HG03280 (cell line): ENCODE measurements at regions not wholly inside any gene's neighbourhood (a gene's known extent, or its start where the extent isn't known, plus 50 kb on each side); places are given as distances from the start of the nearest gene placed in this dataset.
A peak's percentile ranks its signal among the peaks of the same experiment; 100 is the strongest.

Experiments used
- ATAC-seq: cut with Tn5 transposase; IDR thresholded peaks from one replicate; pipeline ENCODE4 v1.9.1; 2021; ENCODE audit warnings: mild to moderate bottlenecking, moderate library complexity; ENCODE audit not compliant: unreplicated experiment

- peak; percentile 83 for ATAC-seq
Measured at GRCh38 chr12:87280356-87280755, 748.8 kb downstream of the C12orf50 start.

GRCh38 chr12:87274594-87275245 lies 754.5 kb downstream of the C12orf50 start:
- ATAC-seq: no peak

DNA sequence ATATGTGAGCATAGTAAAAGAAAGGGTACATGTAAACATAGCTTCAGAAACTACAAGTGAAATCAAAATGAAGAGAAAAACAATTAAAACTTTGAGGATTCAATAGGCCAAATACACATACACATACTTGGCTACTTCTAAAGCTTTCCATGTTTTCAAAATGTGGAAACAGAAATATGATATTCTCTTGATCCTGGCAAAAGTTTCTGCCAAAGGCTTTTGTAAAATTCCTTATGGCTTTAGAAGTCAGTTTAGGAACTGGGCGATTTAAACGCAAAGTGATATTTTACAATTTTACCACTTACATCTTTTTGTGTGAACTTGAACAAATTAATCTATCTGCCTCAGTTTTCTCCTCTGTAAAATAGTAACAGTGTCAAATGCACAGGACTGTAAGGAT lies 756.4 kb downstream of the C12orf50 start:
- ATAC-seq: no peak

DNA sequence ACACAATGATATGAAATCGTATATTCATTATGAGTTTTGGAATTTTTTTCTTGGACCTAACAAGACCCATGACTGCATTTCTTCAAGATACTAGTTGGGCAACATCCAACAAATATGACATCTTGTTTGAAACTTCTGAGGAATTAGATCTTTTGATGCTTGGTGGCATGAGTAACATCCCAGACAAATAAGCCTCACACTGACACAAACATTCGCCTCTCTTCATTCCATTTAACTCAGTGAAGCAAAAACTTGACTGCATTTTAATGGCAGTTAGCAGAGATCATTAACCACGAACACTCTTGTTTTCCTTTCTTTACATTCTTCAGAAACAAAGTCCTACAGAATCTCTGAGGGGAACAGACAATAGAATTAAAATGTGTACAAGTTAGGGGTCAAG lies 758.3 kb downstream of the C12orf50 start:
- ATAC-seq: no peak

- no peak for ATAC-seq
Measured at GRCh38 chr12:87266305-87266704, 762.9 kb downstream of the C12orf50 start.

- ATAC-seq: no peak
Measured at GRCh38 chr12:87259391-87259790, 769.8 kb downstream of the C12orf50 start.

GRCh38 chr12:87254381-87255030 lies 774.7 kb downstream of the C12orf50 start:
- no peak for ATAC-seq

DNA sequence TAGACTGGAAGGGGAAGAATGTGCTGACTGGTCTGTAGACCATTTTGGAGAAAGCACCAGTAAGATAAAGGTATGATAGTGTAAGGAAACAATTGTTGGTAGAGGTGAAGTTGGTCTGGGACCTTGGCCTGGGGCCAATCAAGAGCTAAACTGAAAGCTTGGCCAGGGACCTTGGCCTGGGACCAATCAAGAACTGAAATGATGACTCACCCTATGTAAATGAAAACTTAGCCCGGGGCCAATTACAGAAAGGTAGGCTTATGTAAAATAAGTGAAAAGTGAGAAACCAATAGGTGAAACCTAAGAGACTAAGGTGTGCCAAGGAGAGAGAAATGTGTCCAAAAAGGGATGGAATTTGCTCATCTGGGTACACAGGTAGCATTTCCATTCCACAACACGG lies 776.0 kb downstream of the C12orf50 start:
- no peak for ATAC-seq

DNA sequence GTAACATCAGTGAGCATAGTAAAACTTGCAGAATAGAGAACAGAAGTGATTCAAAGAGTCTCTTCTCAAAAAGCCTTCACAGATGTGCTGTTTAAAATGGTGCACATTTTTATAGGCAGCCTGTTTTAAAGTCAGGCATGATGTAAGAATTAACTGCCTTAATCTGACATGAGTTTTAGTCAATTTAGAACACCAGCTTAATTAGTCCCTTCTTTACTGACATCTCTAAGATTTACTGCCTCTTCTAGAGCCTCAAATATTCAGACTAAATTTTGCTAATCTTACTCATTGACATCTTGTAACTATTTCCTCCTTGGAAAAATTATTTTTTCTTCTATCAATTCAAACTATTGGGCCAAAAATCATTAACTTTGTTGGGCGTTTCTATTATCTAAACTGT lies 782.5 kb downstream of the C12orf50 start:
- ATAC-seq: no peak

- no peak for ATAC-seq
Measured at GRCh38 chr12:87238466-87238865, 790.7 kb downstream of the C12orf50 start.

DNA sequence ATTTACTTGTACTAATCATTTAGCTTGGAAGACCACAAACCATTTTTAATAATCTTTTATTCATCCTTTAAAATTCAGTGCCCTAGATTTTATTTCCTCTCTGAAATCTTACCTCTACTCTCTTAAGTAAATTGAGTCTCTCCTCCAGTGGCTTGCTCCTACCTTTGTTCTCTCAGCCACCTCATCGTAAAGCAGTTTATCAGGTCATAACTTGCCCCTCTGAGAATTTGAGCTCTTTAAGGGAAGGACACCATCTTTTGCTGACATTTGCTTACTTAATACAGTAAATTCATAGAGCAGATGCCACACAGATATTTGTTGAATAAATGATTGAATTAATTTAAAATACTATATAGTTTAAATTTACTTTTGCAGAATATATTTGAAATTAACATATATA lies 794.3 kb downstream of the C12orf50 start:
- no peak for ATAC-seq

- ATAC-seq: no peak
Measured at GRCh38 chr12:87233671-87234070, 795.5 kb downstream of the C12orf50 start.

- ATAC-seq: no peak
Measured at GRCh38 chr12:87231818-87232217, 797.4 kb downstream of the C12orf50 start.

DNA sequence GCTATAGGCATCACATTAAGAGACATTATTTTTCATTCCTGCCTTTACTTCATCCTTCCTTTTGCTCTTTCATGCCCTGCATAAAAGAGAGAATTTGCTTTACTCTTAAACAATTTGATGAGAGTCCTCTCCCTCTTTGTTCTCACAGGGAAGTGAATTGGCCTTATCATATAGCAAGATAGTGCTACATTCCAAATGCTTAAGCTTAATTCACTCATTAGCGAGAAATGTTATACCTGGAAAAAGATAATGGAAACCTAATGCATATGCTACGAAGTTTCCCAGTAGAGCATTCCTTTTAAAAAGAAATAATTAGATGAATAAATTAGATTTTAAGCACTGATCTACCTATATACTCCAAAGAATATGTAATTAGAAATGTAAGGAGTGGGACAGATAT lies 798.8 kb downstream of the C12orf50 start:
- no peak for ATAC-seq

GRCh38 chr12:87227162-87227561 lies 802.0 kb downstream of the C12orf50 start:
- no peak for ATAC-seq

DNA sequence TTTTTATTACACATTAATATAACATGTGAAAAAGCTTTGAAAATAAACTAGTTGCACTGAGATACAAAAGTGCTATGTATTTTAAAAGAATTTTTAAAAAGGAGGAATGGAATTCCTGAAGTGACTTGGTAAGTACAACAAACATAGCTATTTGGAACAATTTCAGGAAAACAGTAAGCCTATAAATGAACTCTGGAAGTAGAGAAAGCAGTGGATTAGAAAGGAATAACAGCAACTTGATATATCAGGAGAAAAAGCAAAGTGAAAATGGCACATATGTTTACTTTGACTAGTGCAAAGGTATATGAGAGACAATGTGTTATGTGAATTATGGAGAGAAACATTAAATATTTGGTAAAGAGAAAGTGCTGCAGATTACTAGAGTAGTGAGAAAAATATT lies 811.7 kb downstream of the C12orf50 start:
- no peak for ATAC-seq

- ATAC-seq: no peak
Measured at GRCh38 chr12:87216436-87216835, 812.8 kb downstream of the C12orf50 start.

DNA sequence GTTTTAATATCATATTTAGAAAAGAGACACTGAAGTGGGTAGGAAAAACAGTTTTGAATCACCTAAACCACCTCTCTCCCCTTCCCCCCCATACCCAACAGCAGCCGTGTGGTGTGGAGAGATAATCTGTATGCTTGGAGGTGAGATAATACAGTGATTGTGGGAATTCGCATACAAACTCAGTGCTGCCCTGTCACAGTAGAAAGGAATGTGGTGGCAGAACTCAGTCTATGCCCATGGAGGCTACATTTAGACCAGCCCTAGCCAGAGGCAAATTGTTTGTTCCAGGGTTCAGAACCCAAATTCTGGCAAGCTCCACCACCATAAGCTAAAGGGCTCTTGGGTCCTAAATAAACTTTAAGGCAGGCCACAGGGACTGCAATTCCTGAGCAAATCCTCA lies 827.0 kb downstream of the C12orf50 start:
- ATAC-seq: no peak

- no peak for ATAC-seq
Measured at GRCh38 chr12:87201598-87201997, 827.6 kb downstream of the C12orf50 start.

DNA sequence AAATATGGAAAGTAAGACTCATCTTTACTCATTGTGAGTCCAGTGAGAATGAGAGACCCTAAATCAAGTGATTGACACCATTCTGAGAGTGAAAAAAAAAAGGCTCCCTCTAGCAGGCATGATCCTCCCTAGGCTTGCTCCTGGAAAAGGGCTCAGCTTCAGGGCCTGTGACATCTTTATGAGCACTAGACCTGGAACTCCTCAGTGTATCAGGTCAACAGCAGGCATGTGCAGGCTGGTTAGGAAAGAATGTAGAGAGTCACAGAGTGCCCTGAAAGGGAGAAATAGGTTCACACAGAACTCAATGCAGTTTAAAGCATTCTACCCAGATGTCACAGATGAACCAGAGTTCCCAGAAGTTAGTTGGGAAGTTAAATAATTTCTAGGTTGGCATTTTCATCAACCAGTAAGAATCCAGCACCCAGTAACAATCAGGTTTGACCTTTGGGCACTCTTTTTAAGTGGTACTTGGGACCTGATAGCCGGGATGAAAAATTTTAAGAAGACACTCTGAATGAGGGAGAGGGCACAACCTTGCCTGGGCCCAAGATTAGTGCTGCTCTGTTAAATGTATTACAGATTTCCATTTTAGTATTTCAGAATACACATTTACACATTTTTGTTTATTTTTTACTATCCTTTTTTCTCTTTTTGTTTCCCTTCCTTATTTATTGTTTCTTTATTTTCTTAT lies 828.8 kb downstream of the C12orf50 start:
- ATAC-seq: no peak

DNA sequence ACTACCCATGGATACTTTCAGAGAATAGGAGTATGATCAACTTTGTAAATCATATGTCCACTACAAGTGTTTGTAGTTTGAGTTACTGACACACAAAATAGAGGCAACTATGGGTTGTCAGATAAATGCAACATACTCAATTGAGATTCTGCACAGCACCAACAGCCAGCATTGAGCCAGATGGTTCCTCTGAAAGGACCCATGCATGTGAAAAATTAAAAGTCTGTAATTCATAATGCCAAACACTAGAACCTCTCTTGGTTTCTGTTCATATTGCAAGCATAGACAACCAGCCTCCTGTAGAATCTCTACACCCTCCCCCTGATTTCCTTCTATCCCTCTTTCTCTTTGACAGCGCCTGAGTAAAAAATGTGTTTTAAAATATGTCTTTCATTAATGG lies 831.0 kb downstream of the C12orf50 start:
- ATAC-seq: no peak

DNA sequence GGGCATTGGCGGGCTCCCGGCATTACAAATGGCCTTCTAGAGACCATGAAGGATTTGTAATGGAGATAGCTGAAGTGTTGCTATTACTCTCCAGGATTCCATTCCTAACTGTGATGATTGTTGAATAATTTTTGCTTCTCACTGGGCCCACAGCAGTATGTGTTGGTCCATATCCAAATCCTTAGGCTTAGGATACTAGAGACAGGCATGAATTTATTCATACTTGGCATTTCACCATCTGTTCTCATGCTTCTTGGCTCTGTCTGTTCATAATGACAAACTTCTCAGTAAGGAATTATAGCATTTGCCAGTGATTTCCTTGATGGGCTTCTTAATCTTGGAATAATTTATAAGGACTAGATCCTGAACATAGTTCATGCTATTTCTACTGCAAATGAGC lies 832.9 kb downstream of the C12orf50 start:
- ATAC-seq: no peak
